NCI-H82 treated with DMSO at 0.1 percent for 48 hours (cell line): ENCODE measurements at regions not wholly inside any gene's neighbourhood (a gene's known extent, or its start where the extent isn't known, plus 50 kb on each side); places are given as distances from the start of the nearest gene placed in this dataset.

Experiments used
- DNase-seq: peaks from one replicate; lab custom pipeline; 2025; ENCODE audit not compliant: unreplicated experiment; lab: John Stamatoyannopoulos, UW

- DNase-seq, result no peak
Observed at GRCh38 chr5:60263346-60263745, 369.8 kb upstream of the PDE4D start.

- no peak for DNase-seq
Observed at GRCh38 chr5:60262576-60263295, 369.2 kb upstream of the PDE4D start.

- no peak for DNase-seq
Observed at GRCh38 chr5:60261732-60262131, 368.2 kb upstream of the PDE4D start.

GRCh38 chr5:60260658-60261057, 367.1 kb upstream of the PDE4D start:
- no peak for DNase-seq

- no peak for DNase-seq
Observed at GRCh38 chr5:60259730-60260129, 366.2 kb upstream of the PDE4D start.

GRCh38 chr5:60257596-60258271, 364.2 kb upstream of the PDE4D start:
- DNase-seq, result no peak

- no peak for DNase-seq
Observed at GRCh38 chr5:60256546-60256945, 363.0 kb upstream of the PDE4D start.

GRCh38 chr5:60248901-60249300, 355.4 kb upstream of the PDE4D start:
- DNase-seq, result no peak

- DNase-seq, result no peak
Observed at GRCh38 chr5:60243713-60244112, 350.2 kb upstream of the PDE4D start.

GRCh38 chr5:60232036-60232795, 338.7 kb upstream of the PDE4D start:
- DNase-seq, result no peak

GRCh38 chr5:60230456-60230855, 336.9 kb upstream of the PDE4D start:
- DNase-seq, result no peak

- no peak for DNase-seq
Observed at GRCh38 chr5:60229691-60230185, 336.2 kb upstream of the PDE4D start.

GRCh38 chr5:60228676-60229075, 335.1 kb upstream of the PDE4D start:
- no peak for DNase-seq

- DNase-seq, result peak; percentile 0
Observed at GRCh38 chr5:60226128-60226527, 332.6 kb upstream of the PDE4D start.

- peak; percentile 18 for DNase-seq
Observed at GRCh38 chr5:60223342-60223741, 329.8 kb upstream of the PDE4D start.

- no peak for DNase-seq
Observed at GRCh38 chr5:60219921-60220320, 326.4 kb upstream of the PDE4D start.

GRCh38 chr5:60210810-60211209, 317.3 kb upstream of the PDE4D start:
- DNase-seq, result no peak

GRCh38 chr5:60209146-60209840, 315.8 kb upstream of the PDE4D start:
- DNase-seq, result no peak

- DNase-seq, result no peak
Observed at GRCh38 chr5:60208716-60209115, 315.2 kb upstream of the PDE4D start.

- peak; percentile 10 for DNase-seq
Observed at GRCh38 chr5:60207040-60207439, 313.5 kb upstream of the PDE4D start.

- no peak for DNase-seq
Observed at GRCh38 chr5:60206234-60206633, 312.7 kb upstream of the PDE4D start.
